ENCODE measurements at regions not wholly inside any gene's neighbourhood (a gene's known extent, or its start where the extent isn't known, plus 50 kb on each side); places are given as distances from the start of the nearest gene placed in this dataset.

GRCh38 chr3:170749185-170749584 is 120.8 kb downstream of the RPL22L1 start:
- Histone ChIP-seq H3K9me1 (ENCODE audit: control insufficient read depth, extremely low read depth, insufficient read depth, low read length) (no peaks in the 10 kb centered on the region), H3K4me3 (ENCODE audit: control insufficient read depth in 2 of 3, extremely low read depth in 1 of 3, insufficient read depth in 2 of 3, low read depth in 1 of 3, low read length in 3 of 3) (no peak overlapping the region), H3K4me1 (ENCODE audit: control insufficient read depth, extremely low read depth, insufficient read depth, low read length) (peaks cover 69% of the 10 kb centered on the region), H4K20me1 (ENCODE audit: control insufficient read depth, extremely low read depth, insufficient read depth, low read length) (no peaks in the 10 kb centered on the region), H3K79me2 (ENCODE audit: control insufficient read depth, insufficient read depth, low read length) (no peaks in the 10 kb centered on the region), H3K9ac (ENCODE audit: control insufficient read depth, extremely low read depth, insufficient read depth, low read length) (no peak overlapping the region), H3K9me3 (ENCODE audit: control insufficient read depth, low read depth, low read length) (no peaks in the 10 kb centered on the region), H3K27me3 (ENCODE audit: control insufficient read depth, extremely low read depth, insufficient read depth, low read length) (no peaks in the 10 kb centered on the region), H3K4me2 (ENCODE audit: control insufficient read depth, extremely low read depth, insufficient read depth, low read depth, low read length) (no peak overlapping the region), H2AFZ (ENCODE audit: control insufficient read depth, low read length) (no peak overlapping the region), H3K36me3 (ENCODE audit: control insufficient read depth in 2 of 2, extremely low read depth in 1 of 2, insufficient read depth in 2 of 2, low read length in 2 of 2) (no peaks in the 10 kb centered on the region), H3K27ac (ENCODE audit: control insufficient read depth, insufficient read depth, low read length) (no peak overlapping the region)
- dilution Hi-C loops (cut with MboI; ENCODE audit: extremely low pct_ligation_motif_present, low sequenced_read_pairs), result no loop called here
- TF ChIP-seq, protein P1, sequence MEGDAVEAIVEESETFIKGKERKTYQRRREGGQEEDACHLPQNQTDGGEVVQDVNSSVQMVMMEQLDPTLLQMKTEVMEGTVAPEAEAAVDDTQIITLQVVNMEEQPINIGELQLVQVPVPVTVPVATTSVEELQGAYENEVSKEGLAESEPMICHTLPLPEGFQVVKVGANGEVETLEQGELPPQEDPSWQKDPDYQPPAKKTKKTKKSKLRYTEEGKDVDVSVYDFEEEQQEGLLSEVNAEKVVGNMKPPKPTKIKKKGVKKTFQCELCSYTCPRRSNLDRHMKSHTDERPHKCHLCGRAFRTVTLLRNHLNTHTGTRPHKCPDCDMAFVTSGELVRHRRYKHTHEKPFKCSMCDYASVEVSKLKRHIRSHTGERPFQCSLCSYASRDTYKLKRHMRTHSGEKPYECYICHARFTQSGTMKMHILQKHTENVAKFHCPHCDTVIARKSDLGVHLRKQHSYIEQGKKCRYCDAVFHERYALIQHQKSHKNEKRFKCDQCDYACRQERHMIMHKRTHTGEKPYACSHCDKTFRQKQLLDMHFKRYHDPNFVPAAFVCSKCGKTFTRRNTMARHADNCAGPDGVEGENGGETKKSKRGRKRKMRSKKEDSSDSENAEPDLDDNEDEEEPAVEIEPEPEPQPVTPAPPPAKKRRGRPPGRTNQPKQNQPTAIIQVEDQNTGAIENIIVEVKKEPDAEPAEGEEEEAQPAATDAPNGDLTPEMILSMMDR (optimal IDR thresholded peaks at IDR 0.05 in 1 of 3, IDR thresholded peaks at IDR 0.05 in 1 of 3, conservative IDR thresholded peaks at IDR 0.05 in 1 of 3; ENCODE audit: extremely low read depth in 1 of 3, insufficient read depth in 2 of 3, low read length in 3 of 3), result no peak
- no peak for TF ChIP-seq EZH2 (IDR thresholded peaks at IDR 0.05; ENCODE audit: low read length)
- FAIRE-seq, result no peak
- DNase-seq (ENCODE audit: low read depth, low spot score), result no peak

DNA sequence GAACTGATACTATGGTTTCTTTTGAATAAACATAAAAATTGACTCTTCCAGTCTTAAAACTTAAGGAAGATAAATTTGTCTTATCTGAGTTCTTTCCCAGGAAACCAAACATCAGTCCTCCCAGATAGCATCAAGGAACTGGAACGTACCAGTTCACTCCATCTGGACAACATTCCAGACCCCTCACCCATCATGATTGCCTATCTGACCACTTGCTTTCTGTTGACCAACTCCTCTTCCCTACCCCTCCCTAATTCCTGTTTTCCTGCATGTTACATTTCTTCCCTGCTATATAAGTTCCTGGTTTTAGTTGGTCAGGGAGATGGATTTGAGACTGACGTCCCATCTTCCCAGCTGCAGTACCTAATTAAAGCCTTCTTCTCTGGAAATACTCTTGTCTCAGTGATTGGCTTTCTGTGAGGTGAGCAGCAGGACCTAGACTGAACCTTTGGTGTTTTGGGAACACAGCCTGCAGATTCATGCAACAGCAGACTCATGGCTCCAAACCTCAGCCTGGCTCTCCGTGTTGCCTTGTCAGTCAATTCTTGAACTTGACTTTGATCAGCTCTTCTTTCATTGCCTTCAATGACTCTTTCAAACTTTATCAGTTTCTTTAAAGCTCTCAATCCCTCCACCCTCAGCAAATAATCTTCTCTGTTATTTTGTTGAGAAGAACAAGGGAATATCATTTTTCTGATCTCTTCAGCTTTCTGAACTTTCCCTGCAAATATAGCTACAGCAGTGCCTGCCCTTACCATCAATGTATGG is 123.6 kb downstream of the RPL22L1 start:
- Histone ChIP-seq H3K9ac (ENCODE audit: control insufficient read depth, extremely low read depth, insufficient read depth, low read length) (no peak overlapping the region), H3K4me1 (ENCODE audit: control insufficient read depth, extremely low read depth, insufficient read depth, low read length) (peaks cover 58% of the 10 kb centered on the region), H3K4me2 (ENCODE audit: control insufficient read depth, extremely low read depth, insufficient read depth, low read depth, low read length) (no peak overlapping the region), H3K36me3 (ENCODE audit: control insufficient read depth in 2 of 2, extremely low read depth in 1 of 2, insufficient read depth in 2 of 2, low read length in 2 of 2) (no peaks in the 10 kb centered on the region), H2AFZ (ENCODE audit: control insufficient read depth, low read length) (no peak overlapping the region), H3K79me2 (ENCODE audit: control insufficient read depth, insufficient read depth, low read length) (no peaks in the 10 kb centered on the region), H3K27me3 (ENCODE audit: control insufficient read depth, extremely low read depth, insufficient read depth, low read length) (no peaks in the 10 kb centered on the region), H3K4me3 (ENCODE audit: control insufficient read depth in 2 of 3, extremely low read depth in 1 of 3, insufficient read depth in 2 of 3, low read depth in 1 of 3, low read length in 3 of 3) (no peak overlapping the region), H4K20me1 (ENCODE audit: control insufficient read depth, extremely low read depth, insufficient read depth, low read length) (no peaks in the 10 kb centered on the region), H3K27ac (ENCODE audit: control insufficient read depth, insufficient read depth, low read length) (peak overlapping the region; percentile 3), H3K9me3 (ENCODE audit: control insufficient read depth, low read depth, low read length) (no peaks in the 10 kb centered on the region), H3K9me1 (ENCODE audit: control insufficient read depth, extremely low read depth, insufficient read depth, low read length) (no peaks in the 10 kb centered on the region)
- no peak for TF ChIP-seq EZH2 (IDR thresholded peaks at IDR 0.05; ENCODE audit: low read length)
- TF ChIP-seq, protein P1 (optimal IDR thresholded peaks at IDR 0.05 in 1 of 3, IDR thresholded peaks at IDR 0.05 in 1 of 3, conservative IDR thresholded peaks at IDR 0.05 in 1 of 3; ENCODE audit: extremely low read depth in 1 of 3, insufficient read depth in 2 of 3, low read length in 3 of 3), result no peak
- DNase-seq (ENCODE audit: low read depth, low spot score) (no peak), FAIRE-seq (peak; percentile 20)
- dilution Hi-C loops (cut with MboI; ENCODE audit: extremely low pct_ligation_motif_present, low sequenced_read_pairs), result no loop called here
